HG03159 (cell line): ENCODE measurements at regions not wholly inside any gene's neighbourhood (a gene's known extent, or its start where the extent isn't known, plus 50 kb on each side); places are given as distances from the start of the nearest gene placed in this dataset.
"Not testable (repeated sequence)": the region's sequence is repeated elsewhere in the genome, so short reads cannot be mapped to it uniquely, and the experiment has no call there.

Experiments
- ATAC-seq: cut with Tn5 transposase; IDR thresholded peaks from one replicate; pipeline ENCODE4 v1.9.1; 2021; ENCODE audit warnings: mild to moderate bottlenecking, moderate library complexity; ENCODE audit not compliant: unreplicated experiment

DNA sequence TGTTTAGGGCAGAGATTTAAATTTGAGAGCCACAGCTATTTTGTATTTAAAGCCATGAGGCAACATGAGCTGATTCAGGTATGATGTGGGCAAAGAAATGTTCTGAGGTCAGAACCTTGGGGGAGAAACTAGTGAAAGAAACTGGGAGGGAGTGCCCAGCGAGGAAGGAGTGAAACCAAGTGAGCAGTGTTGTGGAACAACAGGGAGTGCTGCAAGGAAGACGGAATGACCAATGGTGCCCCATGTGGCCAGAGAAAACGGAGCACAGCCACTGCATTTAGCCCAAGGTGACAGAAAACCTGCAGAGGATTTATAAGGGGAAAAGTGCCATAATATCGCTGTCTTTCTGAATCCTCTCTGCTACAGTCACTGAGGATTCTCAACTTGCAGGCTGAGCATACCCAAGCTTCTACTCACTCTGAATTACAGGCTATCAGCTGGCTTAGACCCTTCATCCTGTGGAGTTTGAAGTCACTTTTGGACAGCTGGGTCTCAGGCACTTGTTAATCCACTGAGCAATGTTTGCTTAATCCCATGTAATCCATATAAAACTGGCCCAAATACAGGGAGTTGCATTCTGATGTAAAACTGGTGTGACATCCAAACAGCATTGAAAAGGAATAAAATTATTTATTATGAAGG is 777.3 kb downstream of the CCSER2 start:
- ATAC-seq: no peak

DNA sequence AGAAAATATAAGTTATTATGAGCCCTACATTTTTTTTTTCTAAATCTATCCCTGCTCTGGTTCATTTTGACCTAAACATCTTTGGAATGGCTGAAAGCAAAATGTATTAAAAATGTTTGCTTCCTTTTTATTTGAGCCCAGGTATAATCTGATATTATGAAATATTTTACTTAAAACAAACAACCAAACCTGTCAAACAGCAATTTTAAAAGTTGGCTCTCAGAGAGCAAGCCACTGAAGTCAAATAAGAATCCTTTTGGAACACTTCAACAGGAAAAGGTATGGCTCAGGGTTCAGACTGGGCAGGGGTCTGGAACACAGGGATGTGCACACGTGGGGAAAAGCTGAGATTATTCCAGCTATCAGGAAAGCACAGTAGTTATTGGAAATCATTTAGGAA is 782.9 kb downstream of the CCSER2 start:
- ATAC-seq: no peak

DNA sequence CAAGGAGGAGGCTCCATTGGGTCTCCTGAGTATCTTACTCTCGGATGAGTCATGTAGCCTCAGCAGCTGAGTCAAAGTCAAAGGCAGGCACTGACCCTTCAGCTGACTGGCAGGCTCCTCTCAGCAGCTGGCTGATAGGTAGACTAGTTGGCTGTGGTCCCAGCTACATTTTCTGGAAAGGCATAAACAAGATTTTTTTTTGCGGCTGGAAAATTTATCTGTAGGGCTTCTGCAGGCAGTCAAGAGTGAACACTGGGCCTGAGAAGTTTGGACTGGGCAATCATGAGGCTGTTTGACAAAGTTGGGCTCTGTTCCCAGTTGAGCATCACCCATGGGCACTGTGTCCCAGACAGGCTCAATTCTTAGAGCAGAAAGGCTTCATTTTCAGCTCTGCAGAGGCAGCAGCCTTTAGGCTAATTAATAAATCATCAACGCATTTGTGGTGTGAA is 796.2 kb downstream of the CCSER2 start:
- no peak for ATAC-seq

DNA sequence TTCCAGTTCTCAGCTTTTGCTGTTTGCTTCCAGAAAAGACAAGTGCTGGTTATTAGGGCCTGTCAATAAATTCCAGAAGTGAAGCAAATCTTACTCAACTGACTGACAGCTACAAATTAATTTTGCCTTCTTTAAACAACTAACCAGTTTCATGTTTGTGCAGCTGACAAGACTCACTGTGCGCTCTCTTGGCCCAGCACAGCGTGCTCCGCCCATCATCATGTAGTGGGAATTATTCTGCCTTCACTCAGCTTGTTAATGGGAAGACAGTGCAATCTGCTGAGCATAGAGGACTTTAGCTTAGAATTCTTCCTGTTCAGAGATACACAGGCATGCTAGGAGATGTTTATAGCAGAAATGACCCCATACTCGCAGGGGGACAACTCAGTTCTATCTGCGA is 808.9 kb downstream of the CCSER2 start:
- no peak for ATAC-seq

DNA sequence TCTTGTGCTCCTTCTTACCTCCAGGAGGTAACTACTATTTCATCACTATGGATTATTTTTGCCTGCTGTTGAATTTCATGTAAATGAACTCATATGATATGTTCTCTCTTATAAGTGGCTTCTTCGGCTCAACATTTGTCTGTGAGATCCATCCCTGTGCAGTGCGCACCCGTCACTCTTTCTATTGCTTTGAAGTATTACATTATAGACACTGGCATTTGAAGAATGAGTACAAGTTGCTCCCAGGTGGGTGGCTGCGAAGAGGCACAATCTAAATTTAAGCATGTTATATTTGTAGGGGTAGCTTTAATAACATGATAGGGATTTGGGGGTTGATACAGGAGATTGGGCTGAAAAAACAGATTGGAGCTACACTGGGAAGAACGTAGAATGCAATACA is 809.7 kb downstream of the CCSER2 start:
- no peak for ATAC-seq

DNA sequence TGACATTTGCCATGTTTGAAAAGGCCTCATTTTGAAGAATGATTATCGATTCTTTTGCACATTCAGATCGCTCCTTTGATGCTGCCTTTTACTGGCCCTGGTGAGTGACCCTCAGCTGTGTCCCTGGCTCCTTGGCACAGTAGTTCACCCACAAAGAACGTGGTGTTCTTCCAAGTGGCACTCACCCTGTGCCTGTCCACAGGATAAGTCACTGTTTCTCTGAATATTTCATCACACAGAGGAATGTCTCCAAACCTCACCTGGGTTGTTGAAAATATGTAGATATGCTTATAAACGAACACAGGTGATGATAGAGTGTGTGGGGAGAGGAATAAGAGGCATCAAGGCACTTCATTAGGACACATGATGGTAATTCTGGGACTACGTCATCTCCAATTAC is 810.7 kb downstream of the CCSER2 start:
- no peak for ATAC-seq

DNA sequence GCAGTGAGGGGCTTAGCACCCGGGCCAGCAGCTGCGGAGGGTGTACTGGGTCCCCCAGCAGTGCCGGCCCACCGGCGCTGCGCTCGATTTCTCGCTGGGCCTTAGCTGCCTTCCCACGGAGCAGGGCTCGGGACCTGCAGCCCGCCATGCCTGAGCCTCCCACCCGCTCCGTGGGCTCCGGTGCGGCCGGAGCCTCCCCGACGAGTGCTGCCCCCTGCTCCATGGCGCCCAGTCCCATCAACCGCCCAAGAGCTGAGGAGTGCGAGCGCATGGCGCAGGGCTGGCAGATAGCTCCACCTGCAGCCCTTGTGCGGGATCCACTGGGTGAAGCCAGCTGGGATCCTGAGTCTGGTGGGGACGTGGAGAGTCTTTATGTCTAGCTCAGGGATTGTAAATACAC is 813.1 kb downstream of the CCSER2 start:
- ATAC-seq: not testable (repeated sequence)

DNA sequence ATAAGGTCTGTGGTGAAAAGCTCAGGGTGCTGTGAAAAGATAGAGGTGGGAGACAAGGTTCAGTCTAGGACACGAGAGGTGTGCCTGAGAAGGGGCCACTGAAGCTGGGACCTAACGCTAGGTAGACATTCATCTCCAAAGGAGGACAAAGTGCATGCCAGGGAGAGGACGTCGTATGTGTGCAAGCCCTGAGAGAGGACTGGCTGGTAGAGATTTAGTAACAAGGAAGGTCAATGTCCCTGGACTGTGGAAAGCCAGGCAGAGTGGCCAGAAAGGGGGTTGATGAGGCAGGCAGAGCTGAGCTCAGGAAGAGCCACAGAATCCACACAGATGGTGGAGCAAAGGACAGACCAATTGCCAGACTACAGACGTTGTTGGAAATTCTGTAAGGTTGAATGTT is 817.6 kb downstream of the CCSER2 start:
- no peak for ATAC-seq

DNA sequence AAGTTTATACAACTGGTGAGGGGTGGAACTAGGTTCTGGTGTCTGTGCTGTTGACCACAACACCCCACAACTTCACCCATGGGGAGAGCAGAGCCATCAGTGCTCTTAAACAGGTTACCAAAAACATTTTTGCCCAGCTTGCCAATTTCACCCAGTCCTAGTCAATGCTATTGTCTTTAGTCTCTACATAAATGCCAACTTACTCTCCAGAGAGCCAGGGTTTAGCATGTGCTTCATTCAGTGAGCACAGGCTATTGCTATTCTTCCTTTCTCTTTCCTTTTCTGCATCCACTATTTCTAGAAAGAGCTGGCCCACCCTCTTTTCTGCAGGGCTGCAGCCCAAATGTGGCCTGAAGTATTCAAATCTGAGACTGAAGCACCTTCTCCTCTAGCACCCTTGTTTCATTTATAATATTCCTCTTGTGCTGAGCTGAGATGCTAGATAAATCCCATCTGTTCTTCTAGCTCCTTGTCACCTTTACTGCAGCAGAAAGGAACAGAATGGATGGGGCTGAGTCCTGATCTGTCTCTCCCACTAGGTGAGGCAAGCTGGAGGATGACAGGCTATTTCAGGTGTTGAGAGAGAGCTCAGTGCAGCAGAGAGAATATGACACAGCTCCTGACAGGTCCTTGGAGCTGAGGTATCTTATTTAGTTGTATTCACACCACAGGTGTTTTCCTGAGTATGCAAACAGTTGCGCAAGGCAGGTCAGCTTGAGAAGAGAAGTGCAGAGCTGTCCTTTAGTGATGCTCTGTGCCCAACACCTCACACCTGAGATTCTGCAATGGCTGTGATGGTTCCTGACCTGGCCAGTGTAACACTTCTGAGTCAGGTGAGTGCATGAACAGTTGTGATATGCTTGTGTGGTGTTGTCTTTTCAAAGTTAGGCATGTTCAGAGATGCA is 819.2 kb downstream of the CCSER2 start:
- no peak for ATAC-seq

DNA sequence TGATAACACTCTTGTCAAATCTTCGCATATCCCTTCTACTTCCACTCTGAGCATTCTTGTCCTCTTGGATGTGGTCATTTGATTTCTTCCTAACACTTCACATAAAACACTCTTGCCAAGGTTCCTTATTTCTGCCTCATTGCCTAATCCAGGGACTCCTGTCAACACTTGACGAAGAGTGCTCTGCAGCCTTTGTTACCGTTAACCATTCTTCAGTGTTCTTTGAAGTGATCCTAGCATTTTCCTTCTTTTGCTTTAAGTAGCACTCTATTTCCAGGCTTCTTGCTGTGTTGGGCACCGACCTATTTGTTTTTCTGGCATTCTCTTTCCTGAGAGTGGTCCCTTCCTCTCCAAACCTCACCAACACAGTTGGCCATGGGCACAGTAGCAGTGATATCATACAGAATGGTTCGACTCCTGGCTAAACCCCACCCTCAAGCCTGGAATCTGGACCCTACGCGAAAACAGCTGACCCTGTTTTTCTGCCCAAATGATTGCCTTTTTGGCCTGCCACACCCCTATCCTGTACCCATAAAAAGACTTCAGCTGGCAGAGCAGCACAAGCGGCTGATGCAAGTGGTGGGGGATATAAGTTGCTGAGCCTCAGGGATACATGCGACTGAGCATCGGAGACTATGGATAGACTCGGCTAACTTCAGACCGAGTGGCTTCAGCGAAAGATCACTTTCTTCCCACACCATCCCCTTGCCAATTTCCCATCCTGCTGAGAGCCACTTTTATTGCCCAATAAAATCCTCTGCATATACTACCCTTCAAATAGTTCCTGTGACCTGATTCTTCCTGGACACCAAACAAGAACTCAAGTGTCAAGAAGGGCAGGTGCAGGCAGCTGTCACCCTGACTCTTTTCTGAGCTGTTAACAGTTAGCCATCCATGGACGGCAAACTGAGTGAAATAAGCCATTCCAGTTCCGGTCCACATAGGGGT is 820.6 kb downstream of the CCSER2 start:
- ATAC-seq: no peak

DNA sequence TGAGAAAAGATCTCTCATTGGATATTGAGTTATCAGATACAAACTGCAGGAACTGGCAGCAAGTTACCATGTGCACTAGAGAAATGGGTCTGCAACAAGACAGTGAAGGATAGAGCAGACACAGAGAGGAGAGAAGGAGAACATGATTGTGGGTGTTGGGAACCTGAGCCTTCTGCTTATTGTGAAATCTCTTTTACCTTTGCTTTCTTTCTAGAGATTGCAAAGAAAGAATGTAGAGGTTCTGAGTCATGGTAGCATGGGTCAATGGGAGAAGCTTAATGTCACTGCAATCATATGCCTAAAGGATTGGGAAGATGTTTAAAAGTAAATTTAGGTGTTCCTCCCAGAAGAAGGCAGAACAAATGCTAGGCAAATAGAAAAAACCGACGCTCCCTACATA is 821.4 kb downstream of the CCSER2 start:
- no peak for ATAC-seq

DNA sequence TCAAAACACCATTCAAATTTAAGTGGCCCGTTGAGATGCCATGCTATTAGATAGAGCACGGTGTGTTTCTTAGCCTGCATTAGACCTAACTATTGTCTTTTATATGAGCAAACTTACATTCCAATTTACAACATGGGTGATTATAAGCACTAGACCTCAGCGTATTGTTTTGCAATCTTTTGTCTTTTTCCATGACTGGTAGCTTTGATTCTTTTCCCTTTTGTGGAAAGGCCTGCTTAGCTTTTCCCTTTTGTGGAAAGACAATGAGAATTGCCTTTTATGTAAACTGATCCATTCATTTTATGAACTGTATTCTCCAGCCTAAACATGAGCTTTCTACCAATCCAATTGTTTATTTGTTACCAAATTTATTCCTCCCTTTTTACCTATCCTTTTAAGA is 823.1 kb downstream of the CCSER2 start:
- no peak for ATAC-seq

DNA sequence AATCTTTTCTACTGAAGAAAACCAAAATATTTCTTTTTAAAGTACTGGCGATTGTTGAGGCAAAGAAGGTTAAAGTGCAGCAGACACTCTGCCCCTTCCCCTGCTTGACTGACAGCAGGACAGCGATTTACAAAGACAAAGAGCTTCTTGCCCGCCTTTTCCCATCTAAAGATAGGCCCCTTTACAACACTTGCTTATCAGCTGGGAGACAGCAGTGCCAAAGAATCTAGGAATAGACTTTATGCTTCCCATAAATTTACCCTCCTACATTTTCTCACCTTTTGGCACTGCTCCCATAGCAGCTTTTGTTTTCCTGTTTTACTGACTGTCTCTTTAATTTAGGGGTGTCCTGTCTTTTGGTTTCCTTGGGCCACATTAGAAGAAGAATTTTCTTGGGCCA is 824.1 kb downstream of the CCSER2 start:
- ATAC-seq: no peak

DNA sequence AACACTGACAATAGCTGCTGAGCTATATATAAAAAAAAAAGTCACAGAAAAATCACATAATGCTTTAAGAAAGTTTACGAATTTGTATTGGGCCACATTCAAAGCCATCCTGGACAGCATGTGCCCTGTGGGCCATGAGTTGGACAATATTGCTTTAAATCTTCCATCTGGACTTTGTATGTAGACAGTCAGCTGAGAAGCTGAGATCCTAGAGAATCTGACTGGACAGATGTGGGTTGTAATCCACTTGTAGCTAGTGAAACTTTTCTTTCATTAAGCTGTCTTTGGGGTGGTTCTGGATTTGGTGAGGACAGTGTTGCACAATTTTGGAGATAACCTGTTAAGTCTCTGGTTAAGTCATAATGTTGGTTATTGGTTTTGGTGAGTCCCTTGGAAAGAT is 824.5 kb downstream of the CCSER2 start:
- no peak for ATAC-seq

DNA sequence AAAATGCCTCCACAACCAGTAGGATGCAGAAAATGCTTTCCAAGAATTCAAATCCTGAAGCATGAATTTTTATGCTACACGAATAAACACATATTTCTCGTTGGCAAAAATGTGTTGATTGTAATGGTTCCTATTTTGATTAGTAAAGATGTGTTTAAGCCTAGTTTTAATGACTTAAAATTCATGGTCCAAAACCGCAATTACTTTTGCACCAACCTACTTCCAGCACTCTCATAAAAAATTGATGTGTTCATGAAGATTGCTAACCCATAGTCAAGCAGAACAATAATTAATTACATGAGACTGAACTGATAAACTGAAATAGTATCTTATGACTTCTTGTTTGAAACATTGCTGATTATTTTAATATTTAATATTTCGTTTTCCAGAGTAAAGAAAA is 828.8 kb downstream of the CCSER2 start:
- ATAC-seq: no peak

DNA sequence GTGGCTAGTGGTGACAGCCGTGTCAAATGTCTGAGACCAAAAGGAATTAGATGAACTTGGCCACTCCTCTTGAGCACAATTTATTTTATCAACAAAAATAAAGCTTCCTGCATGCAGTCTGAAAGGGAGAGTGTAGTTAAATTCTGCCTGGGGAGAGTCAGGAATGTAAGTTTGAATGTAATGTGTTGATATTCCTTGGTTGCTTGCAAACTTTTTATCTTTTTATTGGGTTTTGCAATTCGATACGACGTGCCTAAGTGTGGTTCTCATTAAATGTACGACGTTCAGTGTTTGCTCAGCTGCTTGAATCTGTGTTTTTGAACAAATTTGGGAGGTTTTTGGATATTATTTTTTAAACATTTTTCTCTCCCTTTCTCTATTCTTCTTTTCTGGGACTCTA is 839.9 kb downstream of the CCSER2 start:
- no peak for ATAC-seq

DNA sequence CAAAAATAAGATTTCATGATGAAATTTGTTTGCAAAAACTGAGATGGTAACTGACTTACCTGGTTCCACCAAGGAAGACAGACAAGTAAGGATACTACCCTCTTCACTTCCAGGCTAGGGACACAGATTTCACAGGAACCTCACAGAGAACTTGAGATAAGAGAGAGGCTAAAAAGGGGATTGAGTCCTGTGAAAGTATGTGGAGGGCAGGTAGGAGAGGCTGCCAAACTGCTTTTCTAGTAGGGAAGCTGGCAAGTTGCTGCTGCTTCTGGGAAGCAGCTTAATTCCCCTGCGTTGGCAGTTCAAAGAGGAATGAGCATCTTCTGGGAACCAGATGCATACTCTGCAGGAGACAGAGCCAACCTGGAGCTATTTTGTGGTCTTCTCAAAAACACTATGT is 841.6 kb downstream of the CCSER2 start:
- ATAC-seq: no peak

DNA sequence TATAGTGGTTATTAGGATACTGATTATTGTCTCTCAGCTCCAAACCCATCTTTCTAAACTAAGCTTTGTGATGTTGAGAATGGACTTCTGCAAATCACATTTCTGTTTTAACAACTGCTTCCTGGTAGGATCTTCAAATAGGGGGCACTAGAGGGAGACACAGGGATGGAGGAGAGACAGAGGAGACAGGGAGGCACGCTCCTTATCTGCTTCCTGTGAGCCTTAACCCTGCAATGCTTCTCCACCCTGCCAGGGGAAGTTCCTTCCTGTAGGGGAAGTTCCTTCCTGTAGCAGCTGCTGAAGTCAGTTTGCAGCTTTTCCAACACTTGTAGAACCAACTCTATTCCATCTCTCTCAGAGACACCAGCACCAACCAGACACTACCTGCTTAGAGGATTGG is 847.2 kb downstream of the CCSER2 start:
- no peak for ATAC-seq

DNA sequence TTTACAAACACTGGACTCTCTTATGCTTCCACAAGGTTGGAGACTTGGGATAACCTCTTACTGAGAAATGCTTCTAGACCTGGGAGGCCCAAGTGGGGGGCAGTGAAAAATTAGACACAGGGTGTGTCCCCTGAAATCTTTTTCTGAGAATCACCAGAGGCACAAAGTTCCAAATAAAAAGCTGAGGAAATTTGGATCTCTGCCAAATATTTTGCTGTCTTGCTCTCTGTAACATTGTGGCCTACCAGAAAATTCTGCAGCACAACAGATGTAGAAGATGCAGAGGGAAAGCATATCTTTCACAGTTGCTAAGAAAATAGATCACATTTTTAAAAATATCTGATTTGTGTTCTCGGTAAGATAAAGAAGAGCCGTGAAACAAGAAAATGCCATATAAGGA is 849.4 kb downstream of the CCSER2 start:
- ATAC-seq: no peak

DNA sequence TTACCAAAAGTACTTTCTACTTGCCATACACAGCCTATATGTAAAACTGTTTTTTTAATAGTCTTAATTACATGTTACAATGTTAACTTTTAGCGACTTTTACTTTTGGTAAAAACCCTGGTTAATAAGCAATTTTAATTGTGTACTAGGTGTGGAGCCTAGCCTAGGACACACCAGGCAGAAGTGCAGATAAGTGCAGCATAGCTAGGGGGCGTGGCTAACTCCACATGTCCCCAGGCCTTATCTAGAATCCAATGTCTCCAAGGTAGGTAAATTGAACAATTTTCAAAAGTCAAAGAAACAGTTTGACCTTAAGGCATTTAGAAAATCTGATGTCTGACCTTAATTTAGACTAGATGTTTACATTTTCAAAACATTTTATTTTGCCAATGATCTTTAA is 858.7 kb downstream of the CCSER2 start:
- ATAC-seq: no peak

DNA sequence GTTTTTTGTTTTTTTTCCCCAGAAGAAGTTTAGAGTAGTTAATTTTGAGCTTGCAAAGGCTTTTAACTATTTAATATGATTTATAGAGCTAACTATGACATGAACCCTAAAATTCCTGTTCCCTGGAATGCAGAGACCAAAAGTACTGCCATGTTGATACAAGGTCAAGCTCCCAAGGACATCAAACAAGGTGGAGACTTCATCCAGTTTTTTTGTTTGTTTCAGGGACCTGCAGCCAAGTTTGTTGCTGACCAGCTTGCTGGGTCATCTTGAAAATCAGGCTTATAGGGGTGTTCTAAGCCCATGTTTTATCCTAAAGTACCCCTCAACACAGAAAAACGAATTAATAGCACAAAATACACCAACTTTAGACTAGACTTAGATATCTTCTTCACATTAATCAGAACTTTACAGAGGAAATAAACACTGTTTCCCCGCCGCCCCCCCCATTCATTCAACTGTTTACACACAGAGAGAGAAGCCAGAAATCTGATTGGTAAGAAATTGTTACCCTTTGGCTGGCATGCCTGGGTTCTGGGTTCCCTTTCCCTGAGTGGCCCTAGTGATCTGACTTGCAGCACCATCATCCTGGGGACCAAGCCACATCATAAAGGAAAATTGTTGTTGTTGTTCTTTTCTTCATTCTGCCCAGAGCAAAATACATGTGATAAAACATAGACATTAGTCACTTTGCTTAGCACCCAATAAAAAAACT is 860.5 kb downstream of the CCSER2 start:
- no peak for ATAC-seq
